VCaP (cell line): ENCODE measurements at regions not wholly inside any gene's neighbourhood (a gene's known extent, or its start where the extent isn't known, plus 50 kb on each side); places are given as distances from the start of the nearest gene placed in this dataset.

Source experiments
- H3K27ac ChIP-seq: fragments of 450-650 bp; 2 replicates; pipeline ENCODE4 v1.5.1; 2017
- CTCF ChIP-seq: fragments of 450-650 bp; conservative IDR thresholded peaks from 2 replicates; pipeline ENCODE4 v1.5.1; 2017; ENCODE audit warnings: mild to moderate bottlenecking, moderate library complexity

- TF ChIP-seq CTCF: no peak
- H3K27ac ChIP-seq: no peak overlapping the region
Observed at GRCh38 chr12:20237091-20237490, 131.2 kb upstream of the PDE3A start.

- no peak overlapping the region for H3K27ac ChIP-seq
- TF ChIP-seq CTCF: no peak
Observed at GRCh38 chr12:20245491-20245890, 122.8 kb upstream of the PDE3A start.

GRCh38 chr12:20248646-20249045 is 119.7 kb upstream of the PDE3A start:
- no peak overlapping the region for H3K27ac ChIP-seq
- no peak for TF ChIP-seq CTCF

GRCh38 chr12:20250761-20251160 is 117.6 kb upstream of the PDE3A start:
- TF ChIP-seq CTCF: no peak
- H3K27ac ChIP-seq: no peak overlapping the region

- no peak for TF ChIP-seq CTCF
Observed at GRCh38 chr12:20257311-20257710, 111.0 kb upstream of the PDE3A start.

GRCh38 chr12:20259786-20260185 is 108.6 kb upstream of the PDE3A start:
- no peak for TF ChIP-seq CTCF
- H3K27ac ChIP-seq: no peak overlapping the region

More at GRCh38 chr12:20257311-20257710, 111.0 kb upstream of the PDE3A start:
- H3K27ac ChIP-seq: no peak overlapping the region

GRCh38 chr12:20260851-20261250 is 107.5 kb upstream of the PDE3A start:
- no peak overlapping the region for H3K27ac ChIP-seq
- no peak for TF ChIP-seq CTCF

GRCh38 chr12:20262119-20262518 is 106.2 kb upstream of the PDE3A start:
- no peak overlapping the region for H3K27ac ChIP-seq
- no peak for TF ChIP-seq CTCF
